A549 (cell line): ENCODE measurements at regions not wholly inside any gene's neighbourhood (a gene's known extent, or its start where the extent isn't known, plus 50 kb on each side); places are given as distances from the start of the nearest gene placed in this dataset.

Experiments used
- ATAC-seq, 2 experiments: fragments of 200-7000 bp in 1 of 2; fragments of >200 bp in 1 of 2; cut with Nextera tagmentation in 1 of 2; cut with Tn5 transposase in 1 of 2; 3 replicates each; pipeline versions ENCODE4 v1.8.0 to v1.9.1; 2018 to 2020; ENCODE audit warnings: mild to moderate bottlenecking in 1 of 2, moderate library complexity in 1 of 2
- CTCF ChIA-PET: fragments of 300-600 bp; sonication (Branson Sonifier 250); formaldehyde crosslinking; extraction: SDS; loops from one replicate; lab custom pipeline; 2021; ENCODE audit warnings: antibody characterized with exemption, inconsistent platforms; lab: Yijun Ruan, JAX
- POLR2A ChIA-PET: fragments of 350-600 bp; formaldehyde crosslinking; extraction: SDS; loops from one replicate; lab custom pipeline; 2021; ENCODE audit warnings: antibody characterized with exemption, inconsistent platforms; lab: Yijun Ruan, JAX
- DNase-seq, 2 experiments: peaks; one replicate each; pipeline versions ENCODE4 v3.0.0 to v3.0.0-alpha.2; 2011 to 2016; ENCODE audit warnings: low read depth in 1 of 2, low spot score in 1 of 2
- FAIRE-seq: peaks from 2 replicates; lab custom pipeline; 2011; peaks lifted over from hg19 to GRCh38; lab: Jason Lieb, UNC
- H3K27ac ChIP-seq, 2 experiments: fragments of >200 bp; sonication (Bioruptor Twin); formaldehyde crosslinking; 3 replicates each; pipeline ENCODE4 v1.5.1; 2016 to 2017
- H3K4me1 ChIP-seq: fragments of >200 bp; sonication (Bioruptor Twin); formaldehyde crosslinking; 3 replicates; pipeline ENCODE4 v1.6.1; 2016
- H3K4me2 ChIP-seq: fragments of >200 bp; sonication (Bioruptor Twin); formaldehyde crosslinking; 3 replicates; pipeline ENCODE4 v1.6.1; 2016
- H3K4me3 ChIP-seq: fragments of >200 bp; sonication (Bioruptor Twin); formaldehyde crosslinking; 3 replicates; pipeline ENCODE4 v1.5.1; 2016
- H3K9me3 ChIP-seq: fragments of >200 bp; sonication (Bioruptor Twin); formaldehyde crosslinking; 3 replicates; pipeline ENCODE4 v1.6.1; 2016
- BCL3 ChIP-seq: fragments of >200 bp; sonication (Bioruptor Twin); formaldehyde crosslinking; IDR thresholded peaks from 3 replicates; pipeline ENCODE4 v1.6.1; 2016
- CBX8 ChIP-seq: fragments of 200-600 bp; sonication (generic); IDR thresholded peaks from 2 replicates; pipeline ENCODE4 v1.6.1; 2016
- E2F6 ChIP-seq: IDR thresholded peaks from 2 replicates; pipeline ENCODE4 v1.6.1; 2012; ENCODE audit warnings: low read depth, borderline replicate concordance
- ELK1 ChIP-seq: fragments of 150-350 bp; IDR thresholded peaks from 2 replicates; pipeline ENCODE4 v1.6.1; 2014; ENCODE audit warnings: low read depth, mild to moderate bottlenecking, low read length
- FOSB ChIP-seq: fragments of 250-450 bp; sonication (Bioruptor Pico); IDR thresholded peaks from 2 replicates; pipeline ENCODE4 v1.5.0; 2020; ENCODE audit warnings: mild to moderate bottlenecking, moderate library complexity
- FOXS1 ChIP-seq: fragments of 250-450 bp; sonication (Bioruptor Pico); IDR thresholded peaks from 2 replicates; pipeline ENCODE4 v1.5.0; 2020; ENCODE audit warnings: mild to moderate bottlenecking, moderate library complexity
- HMGXB4 ChIP-seq: fragments of 250-450 bp; sonication (Bioruptor Pico); IDR thresholded peaks from 2 replicates; pipeline ENCODE4 v1.5.0; 2021; ENCODE audit warnings: mild to moderate bottlenecking, moderate library complexity, borderline replicate concordance
- HOXB5 ChIP-seq: fragments of 250-450 bp; sonication (Bioruptor Pico); IDR thresholded peaks from 2 replicates; pipeline ENCODE4 v1.5.0; 2020; ENCODE audit warnings: mild to moderate bottlenecking, moderate library complexity
- KDM1A ChIP-seq: fragments of 200-600 bp; sonication (generic); IDR thresholded peaks from 2 replicates; pipeline ENCODE4 v1.6.1; 2016; ENCODE audit warnings: low read depth, mild to moderate bottlenecking
- KDM5A ChIP-seq: fragments of 200-600 bp; sonication (generic); IDR thresholded peaks from 2 replicates; pipeline ENCODE4 v1.6.1; 2016; ENCODE audit warnings: antibody characterized with exemption, mild to moderate bottlenecking
- MAFK ChIP-seq: fragments of 450-650 bp; IDR thresholded peaks from 2 replicates; pipeline ENCODE4 v1.6.1; 2014; ENCODE audit not compliant: partially characterized antibody
- MAZ ChIP-seq: fragments of 150-350 bp; IDR thresholded peaks from 2 replicates; pipeline ENCODE4 v1.6.1; 2014; ENCODE audit warnings: antibody characterized with exemption, low read depth, low read length, borderline replicate concordance
- MYC ChIP-seq: IDR thresholded peaks from 2 replicates; pipeline ENCODE4 v1.6.1; 2012; ENCODE audit warnings: mild to moderate bottlenecking, inconsistent platforms, low read length, improper control_type of control experiment, borderline replicate concordance
- NR3C1 ChIP-seq: fragments of >200 bp; sonication (Bioruptor Twin); formaldehyde crosslinking; IDR thresholded peaks from 3 replicates; pipeline ENCODE4 v1.6.1; 2017
- POLR2A ChIP-seq: IDR thresholded peaks from 2 replicates; pipeline ENCODE4 v1.6.1; 2012; ENCODE audit warnings: mild to moderate bottlenecking, low read length
- RCOR1 ChIP-seq: fragments of 150-350 bp; IDR thresholded peaks from 2 replicates; pipeline ENCODE4 v1.6.1; 2014; ENCODE audit warnings: antibody characterized with exemption, low read length, low read depth
- REST ChIP-seq: fragments of 200-600 bp; sonication (generic); IDR thresholded peaks from 2 replicates; pipeline ENCODE4 v1.6.1; 2016; ENCODE audit warnings: antibody characterized with exemption, mild to moderate bottlenecking, moderate library complexity
- RFX5 ChIP-seq: fragments of 450-650 bp; IDR thresholded peaks from 2 replicates; pipeline ENCODE4 v1.7.1; 2014; ENCODE audit warnings: antibody characterized with exemption, mild to moderate bottlenecking, moderate library complexity
- RNF2 ChIP-seq: fragments of 200-600 bp; sonication (generic); IDR thresholded peaks from 2 replicates; pipeline ENCODE4 v1.6.1; 2016; ENCODE audit warnings: low read depth, mild to moderate bottlenecking, antibody characterized with exemption, moderate library complexity, borderline replicate concordance
- TP53 ChIP-seq: fragments of 250-450 bp; sonication (Bioruptor Pico); IDR thresholded peaks from 2 replicates; pipeline ENCODE4 v1.5.0; 2021; ENCODE audit warnings: mild to moderate bottlenecking, moderate library complexity
- USF2 ChIP-seq: fragments of 450-650 bp; IDR thresholded peaks from 2 replicates; pipeline ENCODE4 v1.6.1; 2014; ENCODE audit warnings: antibody characterized with exemption
- ZC3H11A ChIP-seq: fragments of 450-650 bp; IDR thresholded peaks from 2 replicates; pipeline ENCODE4 v1.6.1; 2014; ENCODE audit warnings: antibody characterized with exemption, mild to moderate bottlenecking
- ZFP36 ChIP-seq: fragments of 450-650 bp; IDR thresholded peaks from 2 replicates; pipeline ENCODE4 v1.6.1; 2014; ENCODE audit warnings: borderline replicate concordance; ENCODE audit not compliant: partially characterized antibody
- WGBS: methylation state at CpG from one replicate; pipeline ENCODE4 v1.1.6; 2017; ENCODE audit errors: missing lambda C conversion rate; 5-methylcytosine and 5-hydroxymethylcytosine counted together

GRCh38 chr4:125801924-125802323 is 487.2 kb downstream of the FAT4 start:
- 0% methylated on average over 1 of the region's 1 CpG for WGBS
- TF ChIP-seq MAZ: no peak
- no peak for TF ChIP-seq ZFP36
- TF ChIP-seq RNF2: no peak
- no peak for TF ChIP-seq MYC
- no peak for TF ChIP-seq CBX8
- TF ChIP-seq FOSB (CRISPR knock-in tag): no peak
- no peak for TF ChIP-seq RFX5
- no peak for TF ChIP-seq ELK1
- no peak for TF ChIP-seq RCOR1
- POLR2A ChIA-PET: no interaction called here
- ATAC-seq (no peak), DNase-seq (no peak), FAIRE-seq (no peak)
- H3K4me2 ChIP-seq: no peak overlapping the region
- H3K4me3 ChIP-seq: no peak overlapping the region
- H3K27ac ChIP-seq: no peak overlapping the region
- CTCF ChIA-PET: no interaction called here
- H3K4me1 ChIP-seq: no peaks in the 10 kb centered on the region
- no peaks in the 10 kb centered on the region for H3K9me3 ChIP-seq

GRCh38 chr4:125808022-125808421 is 493.3 kb downstream of the FAT4 start:
- no peak for DNase-seq
- Histone ChIP-seq H3K4me2 (no peak overlapping the region), H3K4me3 (no peak overlapping the region), H3K9me3 (no peaks in the 10 kb centered on the region), H3K27ac (no peak overlapping the region), H3K4me1 (no peaks in the 10 kb centered on the region)
- CTCF ChIA-PET: no interaction called here
- TF ChIP-seq ZC3H11A (no peak), KDM5A (no peak)
- POLR2A ChIA-PET: no interaction called here
- no peak for ATAC-seq
- WGBS: 60% methylated on average over 3 of the region's 3 CpGs
- no peak for FAIRE-seq

- Histone ChIP-seq H3K4me2 (no peak overlapping the region), H3K27ac (no peak overlapping the region), H3K4me3 (no peak overlapping the region), H3K9me3 (no peaks in the 10 kb centered on the region), H3K4me1 (no peaks in the 10 kb centered on the region)
- DNase-seq: no peak
- POLR2A ChIA-PET: no interaction called here
- no peak for ATAC-seq
- FAIRE-seq: no peak
- 16% methylated on average over 1 of the region's 1 CpG for WGBS
- CTCF ChIA-PET: no interaction called here
- TF ChIP-seq MAFK (no peak), KDM1A (no peak), HMGXB4 (CRISPR knock-in tag) (no peak), HOXB5 (CRISPR knock-in tag) (no peak), REST (no peak), FOXS1 (CRISPR knock-in tag) (no peak), USF2 (no peak), POLR2A (no peak), E2F6 (no peak), BCL3 (no peak), TP53 (no peak), NR3C1 (no peak)
These were observed 493.8 kb downstream of the FAT4 start for GRCh38 chr4:125808570-125808969.
